Neural cell (in vitro differentiated cells): ENCODE measurements at regions not wholly inside any gene's neighbourhood (a gene's known extent, or its start where the extent isn't known, plus 50 kb on each side); places are given as distances from the start of the nearest gene placed in this dataset.

Experiments used
- H2AFZ ChIP-seq: fragments of 200-600, 300-800 bp; sonication (generic), shearing (Covaris generic); 2 replicates; pipeline ENCODE4 v1.6.0; 2014; ENCODE audit warnings: low read depth, mild to moderate bottlenecking, antibody characterized with exemption, low read length, moderate library complexity
- H3F3A ChIP-seq: fragments of 200-600 bp; shearing (Covaris generic); 2 replicates; pipeline ENCODE4 v1.6.1; 2016; ENCODE audit warnings: mild to moderate bottlenecking, moderate library complexity, mixed read lengths, antibody characterized with exemption, low read length; ENCODE audit not compliant: insufficient read depth, poor library complexity, severe bottlenecking
- H3K27ac ChIP-seq: fragments of 200-600, 300-800 bp; sonication (generic), shearing (Covaris generic); 2 replicates; pipeline ENCODE4 v1.5.1; 2014; ENCODE audit warnings: mild to moderate bottlenecking, low read length, moderate library complexity
- H3K27me3 ChIP-seq: fragments of 300-800, 200-600 bp; sonication (generic), shearing (Covaris generic); 2 replicates; pipeline ENCODE4 v1.6.0; 2014; ENCODE audit warnings: mild to moderate bottlenecking, low read depth, low read length, moderate library complexity; ENCODE audit not compliant: insufficient read depth
- H3K36me3 ChIP-seq: fragments of 300-800, 200-600 bp; sonication (generic), shearing (Covaris generic); 2 replicates; pipeline ENCODE4 v1.5.1; 2014; ENCODE audit warnings: mild to moderate bottlenecking, antibody characterized with exemption, low read length, moderate library complexity; ENCODE audit not compliant: insufficient read depth
- H3K4me2 ChIP-seq: fragments of 300-800, 200-600 bp; sonication (generic), shearing (Covaris generic); 2 replicates; pipeline ENCODE4 v1.6.0; 2014; ENCODE audit warnings: mild to moderate bottlenecking, low read length
- H3K4me3 ChIP-seq: fragments of 300-800, 200-600 bp; sonication (generic), shearing (Covaris generic); 2 replicates; pipeline ENCODE4 v1.5.1; 2014; ENCODE audit warnings: mild to moderate bottlenecking, low read length, moderate library complexity
- H3K79me2 ChIP-seq: fragments of 200-600 bp; shearing (Covaris generic); replicated peaks from 2 replicates; pipeline ENCODE4 v1.6.0; 2014; ENCODE audit warnings: mild to moderate bottlenecking, low read length, moderate library complexity; ENCODE audit not compliant: insufficient read depth
- H3K9ac ChIP-seq: fragments of 300-800, 200-600 bp; sonication (generic), shearing (Covaris generic); 2 replicates; pipeline ENCODE4 v1.6.1; 2016; ENCODE audit warnings: mild to moderate bottlenecking, low read length, mixed read lengths
- H3K9me2 ChIP-seq: fragments of 200-600 bp; shearing (Covaris generic); 2 replicates; pipeline ENCODE4 v1.6.1; 2016; ENCODE audit warnings: mild to moderate bottlenecking, low read length, mixed read lengths; ENCODE audit not compliant: insufficient read depth
- H3K9me3 ChIP-seq: fragments of 200-600, 300-800 bp; sonication (generic), shearing (Covaris generic); 2 replicates; pipeline ENCODE4 v1.6.1; 2016; ENCODE audit warnings: mild to moderate bottlenecking, mixed run types, low read length, moderate library complexity, mixed read lengths
- H4K20me1 ChIP-seq: fragments of 200-600 bp; shearing (Covaris generic); 2 replicates; pipeline ENCODE4 v1.6.1; 2016; ENCODE audit warnings: mild to moderate bottlenecking, mixed run types; ENCODE audit not compliant: insufficient read depth
- EP300 ChIP-seq: fragments of 450-650 bp; conservative IDR thresholded peaks from 2 replicates; pipeline ENCODE4 v1.6.1; 2014; ENCODE audit warnings: antibody characterized with exemption, mild to moderate bottlenecking, moderate library complexity; ENCODE audit not compliant: poor library complexity, severe bottlenecking
- EZH2 ChIP-seq: fragments of 200-600, 300-800 bp; shearing (Covaris generic), sonication (generic); IDR thresholded peaks from 2 replicates; pipeline ENCODE4 v1.6.1; 2014; ENCODE audit warnings: antibody characterized with exemption, low read length, borderline replicate concordance, mild to moderate bottlenecking; ENCODE audit not compliant: insufficient read depth, poor library complexity, severe bottlenecking
- MXI1 ChIP-seq: fragments of 450-650 bp; conservative IDR thresholded peaks from 2 replicates; pipeline ENCODE4 v1.6.1; 2014; ENCODE audit warnings: antibody characterized with exemption, mild to moderate bottlenecking; ENCODE audit not compliant: poor library complexity, severe bottlenecking
- POLR2AphosphoS5 ChIP-seq: IDR thresholded peaks from 2 replicates; pipeline ENCODE4 v1.6.1; 2012
- RAD21 ChIP-seq: fragments of 450-650 bp; conservative IDR thresholded peaks from 2 replicates; pipeline ENCODE4 v1.6.1; 2014; ENCODE audit warnings: antibody characterized with exemption, mild to moderate bottlenecking, moderate library complexity
- SMC3 ChIP-seq: fragments of 450-650 bp; conservative IDR thresholded peaks from 2 replicates; pipeline ENCODE4 v1.6.1; 2014; ENCODE audit warnings: antibody characterized with exemption, mild to moderate bottlenecking, moderate library complexity; ENCODE audit not compliant: poor library complexity
- TAF1 ChIP-seq: IDR thresholded peaks from 2 replicates; pipeline ENCODE4 v1.6.1; 2012; ENCODE audit warnings: low read depth
- TF ChIP-seq, protein P1 (sequence below): fragments of 450-650 bp; IDR thresholded peaks from 2 replicates; pipeline ENCODE4 v1.5.1; 2014; ENCODE audit warnings: antibody characterized with exemption, mild to moderate bottlenecking, moderate library complexity; ENCODE audit not compliant: poor library complexity, severe bottlenecking
- TF ChIP-seq, protein P2 (sequence below): IDR thresholded peaks from 2 replicates; pipeline ENCODE4 v1.6.1; 2012; ENCODE audit warnings: borderline replicate concordance

DNA sequence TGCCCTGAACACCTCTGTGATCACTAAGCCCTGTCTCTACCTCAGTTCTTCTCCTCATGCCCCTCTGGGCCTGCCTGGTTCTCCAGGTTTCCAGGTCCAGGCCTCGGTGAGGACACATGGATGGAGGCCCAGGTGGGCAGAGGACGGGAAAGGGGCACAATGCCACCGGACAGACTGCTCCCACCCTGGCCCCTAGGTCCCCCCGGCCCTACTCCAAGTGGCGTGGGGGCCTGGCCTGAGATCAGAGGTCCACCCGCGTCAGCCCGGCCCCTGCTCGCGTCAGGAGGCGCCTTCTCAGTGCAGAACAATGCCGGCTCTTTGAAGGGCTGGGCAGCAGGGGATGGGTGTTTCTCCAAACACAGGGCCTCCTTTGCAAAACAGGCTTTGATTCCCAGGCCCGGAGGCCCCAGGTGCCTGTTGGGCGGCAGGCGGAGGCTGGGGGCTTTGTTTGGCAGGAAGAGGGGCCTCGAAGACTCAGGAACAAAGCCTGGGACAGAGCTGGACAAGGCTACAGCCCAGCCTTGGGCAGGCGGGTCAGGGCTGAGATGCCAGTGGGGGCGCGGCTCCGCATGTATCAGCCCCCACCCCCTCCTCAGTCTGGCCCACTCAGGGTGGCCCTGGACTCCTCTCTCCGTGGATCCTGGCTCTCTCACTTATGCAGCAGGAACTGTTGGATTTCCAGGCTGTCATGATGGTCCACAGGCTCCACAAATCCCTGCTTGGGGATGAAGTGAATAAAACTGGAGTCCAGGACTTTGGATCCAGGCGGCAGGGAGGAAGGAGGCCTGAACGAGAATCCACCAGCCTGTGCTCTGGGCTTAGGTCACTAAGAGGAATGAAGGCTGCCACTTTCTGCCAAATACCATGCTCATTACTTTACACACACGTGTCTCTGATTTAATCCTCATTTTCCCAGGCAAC, 77.4 kb upstream of the SLC2A1 start:
- no peaks in the 10 kb centered on the region for H3K9me3 ChIP-seq
- no peak overlapping the region for H2AFZ ChIP-seq
- no peak overlapping the region for H3K27ac ChIP-seq
- H3K9me2 ChIP-seq: no peaks in the 10 kb centered on the region
- no peak overlapping the region for H3K4me3 ChIP-seq
- H3F3A ChIP-seq: no peaks in the 10 kb centered on the region
- no peak for TF ChIP-seq MXI1
- no peak for TF ChIP-seq SMC3
- TF ChIP-seq EP300: no peak
- no peak for TF ChIP-seq POLR2AphosphoS5
- no peak for TF ChIP-seq RAD21
- TF ChIP-seq TAF1: no peak
- TF ChIP-seq, protein P1, sequence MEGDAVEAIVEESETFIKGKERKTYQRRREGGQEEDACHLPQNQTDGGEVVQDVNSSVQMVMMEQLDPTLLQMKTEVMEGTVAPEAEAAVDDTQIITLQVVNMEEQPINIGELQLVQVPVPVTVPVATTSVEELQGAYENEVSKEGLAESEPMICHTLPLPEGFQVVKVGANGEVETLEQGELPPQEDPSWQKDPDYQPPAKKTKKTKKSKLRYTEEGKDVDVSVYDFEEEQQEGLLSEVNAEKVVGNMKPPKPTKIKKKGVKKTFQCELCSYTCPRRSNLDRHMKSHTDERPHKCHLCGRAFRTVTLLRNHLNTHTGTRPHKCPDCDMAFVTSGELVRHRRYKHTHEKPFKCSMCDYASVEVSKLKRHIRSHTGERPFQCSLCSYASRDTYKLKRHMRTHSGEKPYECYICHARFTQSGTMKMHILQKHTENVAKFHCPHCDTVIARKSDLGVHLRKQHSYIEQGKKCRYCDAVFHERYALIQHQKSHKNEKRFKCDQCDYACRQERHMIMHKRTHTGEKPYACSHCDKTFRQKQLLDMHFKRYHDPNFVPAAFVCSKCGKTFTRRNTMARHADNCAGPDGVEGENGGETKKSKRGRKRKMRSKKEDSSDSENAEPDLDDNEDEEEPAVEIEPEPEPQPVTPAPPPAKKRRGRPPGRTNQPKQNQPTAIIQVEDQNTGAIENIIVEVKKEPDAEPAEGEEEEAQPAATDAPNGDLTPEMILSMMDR: no peak
- H3K36me3 ChIP-seq: no peaks in the 10 kb centered on the region
- no peak overlapping the region for H3K9ac ChIP-seq
- no peaks in the 10 kb centered on the region for H4K20me1 ChIP-seq
- H3K4me2 ChIP-seq: no peak overlapping the region
- no peaks in the 10 kb centered on the region for H3K79me2 ChIP-seq
- no peaks in the 10 kb centered on the region for H3K27me3 ChIP-seq

DNA sequence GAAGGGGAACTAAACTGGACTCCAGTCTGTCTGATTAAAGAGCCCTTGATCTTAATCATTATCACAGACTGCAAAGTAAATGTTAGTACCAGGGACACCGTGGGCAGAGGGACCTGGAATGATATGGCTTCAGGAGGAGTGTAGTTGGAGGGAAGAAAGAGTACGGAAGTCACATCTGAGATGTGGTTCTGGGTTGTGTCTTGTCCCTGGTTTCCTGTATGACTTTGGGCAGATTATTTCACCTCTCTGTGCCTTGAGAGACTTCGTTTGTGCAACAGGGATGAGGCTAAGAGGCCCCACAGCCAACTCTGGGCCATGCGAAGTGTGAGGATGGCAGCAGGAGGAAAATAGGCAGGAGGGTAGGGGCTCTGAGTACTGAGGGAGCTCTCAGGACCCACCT, 76.1 kb upstream of the SLC2A1 start:
- Histone ChIP-seq H3K4me3 (no peak overlapping the region), H3K36me3 (no peaks in the 10 kb centered on the region), H3K4me2 (no peak overlapping the region), H3K9ac (no peak overlapping the region), H3K79me2 (no peaks in the 10 kb centered on the region), H3F3A (no peaks in the 10 kb centered on the region), H3K27ac (no peak overlapping the region), H3K9me3 (no peaks in the 10 kb centered on the region), H4K20me1 (no peaks in the 10 kb centered on the region), H2AFZ (no peak overlapping the region), H3K27me3 (no peaks in the 10 kb centered on the region), H3K9me2 (no peaks in the 10 kb centered on the region)
- TF ChIP-seq MXI1 (no peak), RAD21 (no peak), TAF1 (no peak), POLR2AphosphoS5 (no peak), SMC3 (no peak), EZH2 (no peak)
- TF ChIP-seq, protein P1: no peak
- TF ChIP-seq, protein P2, sequence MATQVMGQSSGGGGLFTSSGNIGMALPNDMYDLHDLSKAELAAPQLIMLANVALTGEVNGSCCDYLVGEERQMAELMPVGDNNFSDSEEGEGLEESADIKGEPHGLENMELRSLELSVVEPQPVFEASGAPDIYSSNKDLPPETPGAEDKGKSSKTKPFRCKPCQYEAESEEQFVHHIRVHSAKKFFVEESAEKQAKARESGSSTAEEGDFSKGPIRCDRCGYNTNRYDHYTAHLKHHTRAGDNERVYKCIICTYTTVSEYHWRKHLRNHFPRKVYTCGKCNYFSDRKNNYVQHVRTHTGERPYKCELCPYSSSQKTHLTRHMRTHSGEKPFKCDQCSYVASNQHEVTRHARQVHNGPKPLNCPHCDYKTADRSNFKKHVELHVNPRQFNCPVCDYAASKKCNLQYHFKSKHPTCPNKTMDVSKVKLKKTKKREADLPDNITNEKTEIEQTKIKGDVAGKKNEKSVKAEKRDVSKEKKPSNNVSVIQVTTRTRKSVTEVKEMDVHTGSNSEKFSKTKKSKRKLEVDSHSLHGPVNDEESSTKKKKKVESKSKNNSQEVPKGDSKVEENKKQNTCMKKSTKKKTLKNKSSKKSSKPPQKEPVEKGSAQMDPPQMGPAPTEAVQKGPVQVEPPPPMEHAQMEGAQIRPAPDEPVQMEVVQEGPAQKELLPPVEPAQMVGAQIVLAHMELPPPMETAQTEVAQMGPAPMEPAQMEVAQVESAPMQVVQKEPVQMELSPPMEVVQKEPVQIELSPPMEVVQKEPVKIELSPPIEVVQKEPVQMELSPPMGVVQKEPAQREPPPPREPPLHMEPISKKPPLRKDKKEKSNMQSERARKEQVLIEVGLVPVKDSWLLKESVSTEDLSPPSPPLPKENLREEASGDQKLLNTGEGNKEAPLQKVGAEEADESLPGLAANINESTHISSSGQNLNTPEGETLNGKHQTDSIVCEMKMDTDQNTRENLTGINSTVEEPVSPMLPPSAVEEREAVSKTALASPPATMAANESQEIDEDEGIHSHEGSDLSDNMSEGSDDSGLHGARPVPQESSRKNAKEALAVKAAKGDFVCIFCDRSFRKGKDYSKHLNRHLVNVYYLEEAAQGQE: no peak
